OCI-LY7 (cell line): ENCODE measurements at regions not wholly inside any gene's neighbourhood (a gene's known extent, or its start where the extent isn't known, plus 50 kb on each side); places are given as distances from the start of the nearest gene placed in this dataset.

Source experiments
- CTCF ChIP-seq: fragments of 200-600 bp; sonication (generic); conservative IDR thresholded peaks from 2 replicates; pipeline ENCODE4 v1.5.1; 2014; ENCODE audit warnings: mild to moderate bottlenecking, antibody characterized with exemption, low read length, moderate library complexity, mixed read lengths
- EZH2phosphoT487 ChIP-seq: fragments of 200-600 bp; sonication (generic); IDR thresholded peaks from 2 replicates; pipeline ENCODE4 v1.6.1; 2018; ENCODE audit warnings: low read depth, borderline replicate concordance, mild to moderate bottlenecking, mixed run types, antibody characterized with exemption, low read length, moderate library complexity, mixed read lengths

DNA sequence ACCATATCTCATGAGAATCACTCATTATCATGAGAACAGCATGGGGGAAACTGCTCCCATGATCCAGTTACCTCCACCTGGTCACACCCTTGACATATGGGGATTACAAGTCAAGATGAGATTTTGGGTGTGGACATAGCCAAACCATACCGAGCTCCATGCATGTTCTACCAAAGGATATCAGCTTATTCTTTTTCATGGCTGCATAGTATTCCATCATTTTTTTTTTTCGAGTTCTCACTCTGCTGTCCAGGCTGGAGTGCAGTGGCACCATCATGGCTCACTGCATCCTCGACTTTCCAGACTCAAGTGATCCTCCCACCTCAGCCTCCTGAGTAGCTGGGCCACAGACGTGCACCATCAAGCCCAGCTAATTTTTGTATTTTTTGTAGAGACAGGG, 668.3 kb downstream of the GATA3 start:
- TF ChIP-seq CTCF (no peak), EZH2phosphoT487 (no peak)
